Large intestine (tissue), 3 donors: ENCODE measurements at regions not wholly inside any gene's neighbourhood (a gene's known extent, or its start where the extent isn't known, plus 50 kb on each side); places are given as distances from the start of the nearest gene placed in this dataset.
"Not testable (repeated sequence)": the region's sequence is repeated elsewhere in the genome, so short reads cannot be mapped to it uniquely, and the experiment has no call there.

ENCODE experiments used
- DNase-seq, 2 donors: peaks; one replicate each; pipeline versions ENCODE4 v3.0.0 to v3.0.0-alpha.2; 2013
- H3K27ac ChIP-seq: one replicate; pipeline ENCODE4 v1.5.1; 2013; ENCODE audit warnings: low read length
- H3K27me3 ChIP-seq: 2 replicates; pipeline ENCODE4 v1.6.1; 2013; ENCODE audit warnings: low read length; ENCODE audit not compliant: control insufficient read depth, insufficient read depth
- H3K36me3 ChIP-seq: 2 replicates; pipeline ENCODE4 v1.6.1; 2013; ENCODE audit warnings: low read length; ENCODE audit not compliant: control insufficient read depth, insufficient read depth
- H3K4me1 ChIP-seq: one replicate; pipeline ENCODE4 v1.6.1; 2013; ENCODE audit warnings: low read length; ENCODE audit not compliant: control insufficient read depth, insufficient read depth
- H3K4me3 ChIP-seq: one replicate; pipeline ENCODE4 v1.5.1; 2013; ENCODE audit warnings: low read length
- H3K9me3 ChIP-seq: one replicate; pipeline ENCODE4 v1.6.1; 2013; ENCODE audit warnings: mild to moderate bottlenecking, low read depth, low read length, moderate library complexity; ENCODE audit not compliant: control insufficient read depth
- WGBS: methylation state at CpG from one replicate; pipeline ENCODE4 v1.1.5; 2013; ENCODE audit warnings: low lambda C conversion rate; ENCODE audit not compliant: insufficient coverage; 5-methylcytosine and 5-hydroxymethylcytosine counted together

DNA sequence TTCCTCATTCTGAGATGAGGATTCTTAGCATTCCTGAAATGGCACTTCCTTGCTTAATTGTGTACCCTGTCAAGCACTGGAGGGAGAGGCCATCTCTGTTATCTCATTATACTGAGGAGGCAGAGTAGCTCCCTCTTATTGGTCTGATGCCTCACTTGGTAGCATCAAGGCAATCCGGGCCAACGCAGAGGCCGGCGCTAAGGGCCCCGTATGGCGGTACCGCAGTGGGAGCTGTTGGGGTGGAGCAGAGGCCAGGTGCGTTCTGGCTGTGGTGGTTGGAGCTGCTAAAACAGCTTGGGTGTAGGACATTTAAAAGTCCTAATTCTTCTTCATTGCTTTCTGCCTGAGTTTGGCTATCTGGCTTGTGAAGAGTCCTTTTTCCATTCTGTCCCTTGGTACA is 333.7 kb upstream of the NPAP1 start:
- H3K27ac ChIP-seq, H3K4me3 ChIP-seq, H3K9me3 ChIP-seq, H3K36me3 ChIP-seq, DNase-seq, H3K4me1 ChIP-seq, H3K27me3 ChIP-seq: not testable (repeated sequence)
- no CpG with 5 or more reads among the region's 8 CpGs for WGBS

DNA sequence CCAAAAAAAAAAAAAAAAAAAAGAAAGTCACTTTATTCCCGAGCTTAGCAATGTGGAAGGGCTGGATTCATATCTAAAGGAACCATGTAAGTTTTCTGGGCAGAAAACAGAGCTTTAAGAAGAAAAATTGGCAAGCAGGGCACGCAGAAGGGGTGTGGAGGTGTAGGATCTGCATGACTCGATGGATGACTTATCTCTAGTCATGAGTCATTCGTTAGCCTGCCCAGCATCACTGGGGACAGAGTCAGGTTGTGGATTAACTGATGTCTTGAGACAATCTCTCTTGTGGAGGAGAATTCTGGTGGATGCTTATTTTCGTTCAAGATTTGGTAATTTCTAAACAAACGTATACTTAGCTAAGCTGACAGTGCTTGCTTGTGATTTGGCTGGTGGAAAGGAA is 322.8 kb upstream of the NPAP1 start:
- not testable (repeated sequence) for H3K4me1 ChIP-seq, DNase-seq, H3K27ac ChIP-seq, H3K4me3 ChIP-seq, H3K9me3 ChIP-seq, H3K27me3 ChIP-seq, H3K36me3 ChIP-seq
- WGBS, result no CpG with 5 or more reads among the region's 6 CpGs

DNA sequence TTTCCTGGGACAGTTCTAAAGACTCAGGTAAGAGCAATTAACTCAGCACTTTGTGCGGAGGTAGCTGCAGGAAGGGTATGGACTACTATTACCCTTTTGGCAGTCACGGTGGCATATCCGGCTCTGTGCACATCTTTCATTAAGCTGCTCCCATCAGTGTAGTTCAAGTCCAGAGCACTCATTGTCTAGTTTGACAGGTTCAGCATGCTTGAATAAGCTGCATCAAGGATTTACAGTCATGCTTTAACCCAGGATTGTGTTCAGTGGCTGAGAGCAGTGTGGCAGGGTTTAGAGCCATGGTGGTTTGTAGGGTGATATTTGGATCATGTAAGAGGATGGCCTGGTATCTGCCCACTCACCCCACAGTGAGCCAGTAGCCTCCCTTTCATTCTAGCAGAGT is 294.5 kb upstream of the NPAP1 start:
- H3K9me3 ChIP-seq, result not testable (repeated sequence)
- no CpG with 5 or more reads among the region's 3 CpGs for WGBS

DNA sequence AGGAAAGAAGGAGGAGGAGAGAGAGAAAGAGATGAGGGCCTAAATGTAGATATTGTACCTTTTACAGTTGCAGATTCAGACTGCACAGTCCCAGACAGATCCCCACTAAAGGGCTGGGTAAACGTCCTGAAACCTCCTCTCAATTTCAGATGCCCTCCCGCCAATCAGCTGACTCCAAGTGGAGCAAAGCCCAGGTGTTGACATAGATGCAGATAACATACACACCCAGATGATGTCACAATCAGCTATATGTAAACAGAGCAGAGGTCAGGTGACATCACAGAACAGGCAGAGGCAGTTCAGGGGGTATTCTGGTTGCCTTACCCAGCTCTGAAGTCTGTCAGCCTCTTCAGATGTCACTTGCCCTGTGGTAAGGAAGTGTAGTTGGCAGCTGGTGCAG is 290.3 kb upstream of the NPAP1 start:
- H3K9me3 ChIP-seq, H3K27ac ChIP-seq, H3K4me1 ChIP-seq, H3K27me3 ChIP-seq, H3K4me3 ChIP-seq, H3K36me3 ChIP-seq: not testable (repeated sequence)
- WGBS, result no CpG with 5 or more reads among the region's 2 CpGs
- peak; percentile 51 to 58 for DNase-seq

More for the DNA sequence above, 294.5 kb upstream of the NPAP1 start:
- H3K4me3 ChIP-seq, H3K27ac ChIP-seq, DNase-seq, H3K27me3 ChIP-seq, H3K36me3 ChIP-seq, H3K4me1 ChIP-seq: not testable (repeated sequence)

DNA sequence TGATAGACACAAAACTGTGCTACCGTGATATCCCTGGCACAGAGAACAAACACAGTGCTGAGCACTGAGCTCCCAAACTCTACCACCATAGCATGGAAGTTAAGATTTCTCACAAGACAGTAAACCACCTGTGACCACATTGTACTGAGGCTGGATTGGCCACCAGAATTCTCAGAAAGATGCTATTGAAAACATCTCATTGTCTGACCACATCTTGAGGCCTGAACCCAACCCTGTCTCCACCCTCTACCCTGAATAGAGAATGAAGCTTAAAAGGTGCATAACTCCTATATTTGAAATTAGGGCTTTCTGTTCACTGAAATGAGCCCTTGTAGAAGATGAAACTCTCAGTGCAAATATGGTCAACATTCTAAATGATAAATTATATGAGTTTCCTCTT is 281.3 kb upstream of the NPAP1 start:
- DNase-seq, result no peak
- no peaks in the 10 kb centered on the region for H3K36me3 ChIP-seq
- no peaks in the 10 kb centered on the region for H3K9me3 ChIP-seq
- H3K4me1 ChIP-seq, result no peaks in the 10 kb centered on the region
- no peak overlapping the region for H3K4me3 ChIP-seq
- H3K27me3 ChIP-seq, result no peaks in the 10 kb centered on the region
- H3K27ac ChIP-seq, result no peak overlapping the region
- no CpG with 5 or more reads among the region's 1 CpG for WGBS

DNA sequence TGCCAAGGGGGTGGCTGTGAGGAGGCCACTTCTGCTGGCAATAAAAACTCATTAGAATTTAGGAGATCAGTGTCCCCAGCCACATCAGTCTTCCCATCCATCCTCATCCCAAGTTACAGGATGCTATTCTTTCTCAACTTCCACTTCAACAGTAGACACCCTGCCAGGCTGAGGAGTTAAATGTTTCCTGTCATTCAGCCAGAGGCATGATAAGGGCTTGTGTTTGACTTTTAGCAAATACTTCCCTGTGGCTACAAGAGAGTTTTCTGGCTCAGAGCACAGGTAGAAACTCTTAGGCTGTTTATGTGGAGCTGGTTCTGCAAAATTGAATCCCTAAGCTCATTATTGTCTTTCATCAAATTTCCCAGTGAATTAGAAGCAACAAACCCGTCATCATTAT is 262.9 kb upstream of the NPAP1 start:
- not testable (repeated sequence) for DNase-seq, H3K27ac ChIP-seq, H3K4me3 ChIP-seq, H3K4me1 ChIP-seq, H3K27me3 ChIP-seq, H3K9me3 ChIP-seq, H3K36me3 ChIP-seq
- no CpG with 5 or more reads among the region's 1 CpG for WGBS

DNA sequence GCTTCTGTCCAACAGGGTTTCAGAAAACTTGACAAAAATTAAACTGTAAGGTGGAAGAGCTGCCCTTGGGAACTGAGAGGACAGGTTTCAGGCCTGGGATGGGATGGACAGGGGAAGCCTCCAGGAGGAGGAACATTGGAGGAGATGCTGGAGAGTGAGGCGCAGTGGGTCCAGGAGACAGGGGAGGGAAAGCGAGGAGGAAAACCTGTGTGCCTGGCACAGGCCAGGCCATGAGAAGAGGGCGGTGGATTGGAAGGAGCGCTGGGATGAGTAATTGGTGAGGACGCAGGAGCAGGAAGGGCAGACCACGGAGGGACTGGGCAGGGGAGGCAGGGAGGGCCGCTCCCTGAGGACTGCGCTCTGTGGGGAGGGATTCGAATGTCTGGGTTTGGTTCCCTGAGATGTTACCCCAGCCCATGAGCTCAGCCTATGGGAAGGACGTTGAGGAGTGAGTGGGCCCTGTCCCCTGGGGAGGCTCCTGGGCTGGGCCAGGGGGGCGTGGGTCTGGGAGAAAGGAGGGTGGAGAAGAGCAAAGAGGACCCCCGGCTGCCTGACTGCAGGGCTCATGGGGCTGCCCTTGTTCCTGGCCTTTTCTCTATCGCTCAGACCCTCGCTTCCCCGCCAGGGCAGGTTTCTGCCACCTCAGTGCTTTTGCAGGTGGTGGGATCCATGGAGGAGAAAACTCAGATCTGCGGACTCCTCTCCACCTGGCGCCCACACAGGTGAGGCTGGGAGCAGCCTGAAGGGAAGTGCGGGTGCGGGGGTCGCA is 249.1 kb upstream of the NPAP1 start:
- not testable (repeated sequence) for H3K9me3 ChIP-seq, H3K36me3 ChIP-seq, DNase-seq, H3K27me3 ChIP-seq, H3K4me3 ChIP-seq, H3K27ac ChIP-seq, H3K4me1 ChIP-seq
- no CpG with 5 or more reads among the region's 20 CpGs for WGBS

DNA sequence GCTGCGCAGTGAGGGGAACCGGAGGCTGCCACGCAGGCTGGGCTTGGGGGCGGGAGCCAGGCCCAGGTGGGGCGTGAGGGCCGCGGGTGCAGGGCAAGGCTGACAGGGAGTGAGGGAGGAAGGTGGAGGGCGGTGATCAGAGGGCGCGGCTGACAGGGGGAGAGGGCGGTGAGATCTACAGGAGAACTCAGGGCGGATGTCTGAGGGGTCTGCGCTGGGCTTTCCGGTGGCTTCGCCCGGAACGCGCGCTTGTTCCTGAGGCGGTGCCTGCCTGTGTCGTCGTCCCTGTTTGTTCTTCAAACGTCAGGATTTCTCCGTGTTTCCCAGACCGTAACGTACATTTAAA is 248.5 kb upstream of the NPAP1 start:
- peak in 1 of 2 donors; percentile 7 for DNase-seq
- H3K36me3 ChIP-seq, H3K4me1 ChIP-seq, H3K27me3 ChIP-seq, H3K27ac ChIP-seq, H3K9me3 ChIP-seq: not testable (repeated sequence)
- H3K4me3 ChIP-seq, result peak overlapping the region; percentile 24
- no CpG with 5 or more reads among the region's 26 CpGs for WGBS

DNA sequence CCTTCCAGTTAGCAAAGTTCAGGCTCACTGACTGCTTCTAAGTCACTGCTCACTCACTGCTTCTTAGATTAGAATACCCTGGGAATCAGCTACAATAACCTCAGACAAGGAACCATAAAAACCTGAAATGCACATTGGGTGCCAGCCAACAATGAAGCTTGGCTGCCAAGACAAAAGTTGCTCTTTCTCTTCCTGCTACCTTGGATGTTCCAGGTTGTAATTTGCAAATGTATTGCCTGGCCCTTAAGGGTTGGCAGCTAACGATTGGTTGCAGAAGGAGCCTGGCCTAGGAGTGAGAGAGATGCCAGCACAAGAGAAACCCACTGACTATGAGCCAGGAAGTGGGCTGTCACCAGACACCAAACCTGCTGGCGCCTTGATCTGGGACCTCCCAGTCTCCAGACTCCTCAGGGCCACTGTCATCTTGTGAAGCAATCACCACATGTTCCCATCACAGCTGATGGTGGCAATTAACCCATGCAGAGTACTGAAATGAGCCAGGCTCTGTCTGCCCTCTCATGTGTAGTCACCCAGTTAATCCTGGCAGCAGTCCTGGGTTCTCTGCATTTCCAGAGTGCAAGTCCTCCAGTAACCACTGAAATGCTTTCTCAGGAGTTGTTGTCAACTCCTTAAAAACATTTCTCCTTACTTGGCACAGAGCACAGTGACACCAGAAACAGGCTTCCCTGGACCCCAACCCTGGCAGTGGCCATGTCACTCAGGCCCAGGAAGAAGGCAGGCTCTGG is 240.3 kb upstream of the NPAP1 start:
- not testable (repeated sequence) for H3K4me1 ChIP-seq, H3K9me3 ChIP-seq, DNase-seq, H3K36me3 ChIP-seq, H3K27ac ChIP-seq, H3K27me3 ChIP-seq, H3K4me3 ChIP-seq
- WGBS, result no CpG with 5 or more reads among the region's 2 CpGs

DNA sequence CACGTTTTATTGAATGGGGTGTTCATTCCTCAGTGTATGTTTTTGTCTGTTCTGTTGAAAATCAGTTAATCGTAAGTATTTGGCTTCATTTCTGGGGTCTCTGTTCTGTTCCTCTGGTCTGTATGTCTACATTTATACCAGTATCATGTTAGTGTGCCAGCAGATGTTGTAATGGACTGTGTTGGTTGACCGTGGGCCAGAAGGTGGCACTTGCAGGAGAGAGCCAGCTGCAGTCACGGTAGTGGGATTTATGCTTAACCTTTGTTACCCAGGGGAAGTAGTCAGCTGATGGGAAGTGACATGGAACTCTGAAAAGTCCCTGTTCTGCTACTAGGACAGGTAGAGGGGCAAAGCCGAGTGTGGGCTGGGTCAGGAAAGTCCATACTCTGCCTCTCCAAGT is 238.3 kb upstream of the NPAP1 start:
- H3K27ac ChIP-seq, result peak overlapping the region; percentile 56
- DNase-seq, H3K9me3 ChIP-seq, H3K4me1 ChIP-seq, H3K27me3 ChIP-seq, H3K4me3 ChIP-seq, H3K36me3 ChIP-seq: not testable (repeated sequence)
- WGBS, result no CpG with 5 or more reads among the region's 5 CpGs

DNA sequence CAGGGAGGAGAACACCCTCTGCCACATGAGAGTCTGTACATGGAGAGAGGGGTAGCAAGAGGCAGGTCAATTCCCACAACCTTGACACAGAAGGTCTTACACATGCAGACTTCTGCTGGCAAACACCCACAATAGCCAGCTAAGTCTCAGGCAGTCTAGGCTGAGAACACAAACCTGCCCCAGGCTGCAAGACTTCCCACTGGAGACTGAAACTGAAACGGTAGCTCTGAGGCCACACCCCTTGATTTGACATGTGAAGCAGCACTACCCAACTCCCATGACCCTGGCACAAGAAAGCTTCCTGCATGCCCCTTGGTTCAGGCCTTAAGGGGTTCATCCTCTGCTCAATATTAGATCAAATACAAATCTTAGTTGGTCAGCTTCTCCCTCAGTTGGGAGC is 237.8 kb upstream of the NPAP1 start:
- not testable (repeated sequence) for H3K36me3 ChIP-seq, H3K4me1 ChIP-seq
- WGBS, result no CpG with 5 or more reads among the region's 1 CpG

More for the DNA sequence above, 237.8 kb upstream of the NPAP1 start:
- not testable (repeated sequence) for H3K9me3 ChIP-seq, H3K4me3 ChIP-seq, DNase-seq, H3K27me3 ChIP-seq
- peak overlapping the region; percentile 56 for H3K27ac ChIP-seq
